Endothelial cell of umbilical vein (primary cell): ENCODE measurements at regions not wholly inside any gene's neighbourhood (a gene's known extent, or its start where the extent isn't known, plus 50 kb on each side); places are given as distances from the start of the nearest gene placed in this dataset.

Experiments
- CTCF ChIP-seq, 2 donors: IDR thresholded peaks; 1 replicate in 1 of 2; 2 replicates in 1 of 2; pipeline ENCODE4 v1.5.1; 2011; ENCODE audit warnings: low read length in 2 of 2, mild to moderate bottlenecking in 2 of 2, moderate library complexity in 2 of 2, control low read depth in 1 of 2, inconsistent platforms in 1 of 2, low read depth in 1 of 2; ENCODE audit not compliant: insufficient read depth in 1 of 2; ENCODE audit errors: extremely low read depth in 1 of 2
- EZH2 ChIP-seq: IDR thresholded peaks from 2 replicates; pipeline ENCODE4 v1.6.1; 2012; ENCODE audit warnings: borderline replicate concordance, low read depth, mild to moderate bottlenecking, moderate library complexity, low read length, inconsistent platforms; ENCODE audit not compliant: severe bottlenecking
- FOS ChIP-seq: IDR thresholded peaks from 2 replicates; pipeline ENCODE4 v1.6.1; 2011; ENCODE audit warnings: mild to moderate bottlenecking, low read length, moderate library complexity, borderline replicate concordance; ENCODE audit not compliant: insufficient read depth
- JUN ChIP-seq: IDR thresholded peaks from 2 replicates; pipeline ENCODE4 v1.6.1; 2011; ENCODE audit warnings: borderline replicate concordance, low read depth; ENCODE audit not compliant: insufficient read length, insufficient read depth
- MAX ChIP-seq: IDR thresholded peaks from 2 replicates; pipeline ENCODE4 v1.6.1; 2011; ENCODE audit not compliant: insufficient read depth, insufficient read length
- MYC ChIP-seq: IDR thresholded peaks from one replicate; pipeline ENCODE4 v1.6.1; 2011; ENCODE audit warnings: mild to moderate bottlenecking, low read depth, low read length
- POLR2A ChIP-seq: IDR thresholded peaks from 2 replicates; pipeline ENCODE4 v1.6.1; 2012; ENCODE audit warnings: low read depth, mild to moderate bottlenecking, control low read depth, low read length
- POLR2AphosphoS5 ChIP-seq: IDR thresholded peaks from 2 replicates; pipeline ENCODE4 v1.6.1; 2012; ENCODE audit warnings: low read depth, mild to moderate bottlenecking, control low read depth, low read length, moderate library complexity; ENCODE audit not compliant: insufficient read depth

- TF ChIP-seq EZH2 (no peak), POLR2A (no peak), CTCF (IDR thresholded peaks at IDR 0.05; ENCODE audit: extremely low read depth in 1 of 2, insufficient read depth in 1 of 2, low read depth in 1 of 2, low read length in 2 of 2) (no peak), POLR2AphosphoS5 (no peak), MAX (no peak), JUN (no peak), FOS (no peak), MYC (no peak)
Measured at GRCh38 chr2:123870881-123871276, 154.2 kb upstream of the CNTNAP5 start.
